GM21423 (cell line): ENCODE measurements at regions not wholly inside any gene's neighbourhood (a gene's known extent, or its start where the extent isn't known, plus 50 kb on each side); places are given as distances from the start of the nearest gene placed in this dataset.

Source experiments
- ATAC-seq: cut with Tn5 transposase; IDR thresholded peaks from one replicate; pipeline ENCODE4 v1.9.1; 2021; ENCODE audit warnings: mild to moderate bottlenecking, moderate library complexity; ENCODE audit not compliant: unreplicated experiment

DNA sequence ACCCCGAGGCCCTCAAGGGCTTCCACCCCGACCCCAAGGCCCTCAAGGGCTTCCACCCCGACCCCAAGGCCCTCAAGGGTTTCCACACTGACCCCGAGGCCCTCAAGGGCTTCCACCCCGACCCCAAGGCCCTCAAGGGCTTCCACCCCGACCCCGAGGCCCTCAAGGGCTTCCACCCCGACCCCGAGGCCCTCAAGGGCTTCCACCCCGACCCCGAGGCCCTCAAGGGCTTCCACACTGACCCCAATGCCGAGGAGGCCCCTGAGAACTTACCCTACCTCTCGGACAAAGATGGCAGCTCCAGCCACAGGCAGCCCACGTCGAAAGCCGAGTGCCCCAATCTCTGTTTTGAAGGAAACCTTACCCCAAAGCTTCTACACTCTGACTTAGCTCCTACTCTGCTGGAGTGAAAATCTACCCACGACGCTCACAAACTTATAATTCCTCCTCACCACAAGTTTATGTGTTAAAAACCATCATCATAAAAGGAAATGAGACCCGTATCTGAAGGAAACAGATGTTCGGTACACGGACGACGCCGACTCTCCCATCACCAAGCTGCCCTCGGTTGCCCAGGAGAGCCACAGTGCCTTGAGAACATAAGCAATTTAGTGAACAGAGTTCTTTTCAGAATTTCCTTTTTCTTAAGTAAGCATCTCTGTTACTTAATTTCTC is 61.2 kb upstream of the RPH3AL start:
- ATAC-seq, result no peak

DNA sequence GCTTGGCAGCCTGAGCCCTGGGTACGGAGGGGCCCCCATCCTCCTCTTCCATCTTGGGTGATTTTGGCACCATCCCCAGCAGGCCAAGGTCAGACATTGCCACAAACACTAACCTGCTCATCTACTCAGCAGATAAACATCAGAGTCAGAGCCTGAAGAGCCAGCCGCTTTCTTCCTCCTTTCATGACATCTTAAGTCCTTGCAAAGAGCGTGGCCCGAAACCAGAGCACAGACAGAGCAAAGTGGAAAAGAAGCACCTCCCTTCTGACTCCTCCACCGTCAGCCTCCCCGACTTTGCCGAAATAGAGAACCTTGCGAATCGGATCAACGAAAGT is 60.4 kb upstream of the RPH3AL start:
- no peak for ATAC-seq

DNA sequence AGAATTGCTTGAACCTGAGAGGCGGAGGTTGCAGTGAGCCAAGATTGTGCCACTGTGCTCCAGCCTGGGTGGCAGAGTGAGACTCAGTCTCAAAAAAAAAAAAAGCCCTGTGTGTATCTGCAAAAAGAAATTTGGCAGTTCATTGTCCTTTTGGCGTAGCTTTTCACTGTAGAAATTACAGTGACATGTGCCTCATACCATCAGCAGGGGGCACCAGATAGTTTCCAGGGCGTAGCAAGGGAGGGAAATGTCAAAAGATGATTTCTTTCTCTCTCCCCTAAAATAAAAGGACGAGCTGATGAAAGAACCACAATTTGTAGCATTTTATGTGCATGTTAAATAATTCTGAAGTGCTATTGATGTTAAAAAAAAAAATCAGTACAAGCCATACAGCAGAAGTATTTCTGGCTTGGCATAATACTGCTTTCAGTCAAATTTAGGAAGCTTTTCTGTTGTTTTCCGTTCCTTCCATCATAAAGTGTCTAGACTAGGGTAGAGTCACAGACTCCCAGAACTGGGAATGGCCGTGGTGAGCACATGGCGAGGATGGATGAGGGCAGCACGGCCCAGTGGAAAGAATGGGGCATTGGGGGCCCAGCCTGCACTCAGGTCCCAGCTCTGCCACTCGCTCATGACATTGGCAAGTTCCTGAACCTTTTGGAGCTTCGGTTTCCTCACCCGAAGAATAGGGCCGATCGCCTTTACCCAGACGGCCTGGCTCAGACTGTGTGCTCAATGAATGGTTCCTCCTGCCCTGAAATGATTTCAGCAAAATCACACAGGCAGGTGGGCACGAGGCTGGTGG is 59.8 kb upstream of the RPH3AL start:
- no peak for ATAC-seq

DNA sequence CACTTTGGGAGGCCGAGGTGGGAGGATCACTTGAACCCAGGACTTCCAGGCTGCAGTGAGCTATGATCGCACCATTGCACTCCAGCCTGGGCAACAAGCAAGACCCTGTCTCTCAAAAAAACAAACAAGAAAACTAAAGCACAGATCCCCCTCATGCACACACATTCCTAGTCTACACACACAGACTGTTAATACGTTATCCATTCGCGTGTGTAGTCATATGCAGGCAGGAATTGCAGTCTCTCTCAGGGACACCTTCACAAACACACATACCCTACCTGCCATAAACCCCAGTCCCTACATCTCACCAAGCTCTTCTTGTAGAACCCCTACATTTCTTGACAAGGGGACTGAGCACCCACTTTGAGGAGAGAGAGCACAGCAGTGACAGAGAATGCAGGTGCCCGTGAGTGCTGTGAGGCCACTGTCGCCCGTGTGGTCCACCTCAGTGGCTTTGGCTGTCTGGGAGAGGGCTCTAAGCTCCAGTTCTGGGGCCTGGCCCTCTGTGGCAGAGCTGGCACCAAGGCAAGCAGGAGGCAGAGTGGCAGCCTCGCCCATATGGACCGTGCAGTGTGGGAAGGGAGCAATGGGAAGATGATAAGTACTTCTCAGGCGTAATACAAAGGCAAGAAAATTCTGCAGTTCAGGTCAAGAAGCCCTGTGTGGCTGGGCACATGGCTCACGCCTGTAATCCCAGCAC is 59.0 kb upstream of the RPH3AL start:
- no peak for ATAC-seq

DNA sequence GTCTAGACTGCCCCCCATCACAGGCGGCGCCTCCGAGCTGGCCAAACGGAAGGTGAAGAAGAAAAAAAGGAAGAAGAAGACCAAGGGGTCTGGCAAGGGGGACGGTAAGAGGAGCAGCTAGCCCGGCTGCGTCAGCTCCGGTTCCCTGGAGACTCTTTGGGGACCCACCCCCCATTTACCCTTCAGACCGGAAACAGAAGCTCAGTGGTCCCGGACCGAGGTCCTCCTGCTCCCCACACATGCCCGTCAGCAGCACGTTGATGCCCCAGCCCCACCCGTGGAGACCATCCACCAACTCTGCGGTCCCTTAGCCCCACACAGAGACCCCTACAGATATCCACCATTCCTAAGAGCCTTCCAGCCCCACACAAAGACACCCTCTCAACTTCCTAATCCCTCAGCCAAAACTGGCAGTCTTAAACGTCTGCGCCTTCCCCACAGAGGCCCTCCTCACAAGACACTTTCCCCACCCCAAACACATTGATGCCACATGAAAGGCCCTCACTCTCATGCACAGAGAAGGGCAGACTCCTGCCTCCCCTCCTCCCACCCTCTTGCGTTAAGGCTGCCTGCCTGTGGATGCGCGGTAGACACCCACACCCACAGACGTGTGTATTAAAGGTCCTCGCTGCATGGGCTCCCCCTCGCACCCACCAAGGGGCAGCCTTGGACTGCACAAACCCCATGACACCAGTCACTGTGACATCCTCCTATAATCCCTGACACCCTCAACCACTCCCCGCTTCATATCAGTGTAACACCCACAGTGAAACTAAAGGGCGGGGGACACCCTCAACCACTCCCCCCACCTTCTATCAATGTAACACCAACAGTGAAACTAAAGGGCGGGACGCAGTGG is 58.2 kb upstream of the RPH3AL start:
- no peak for ATAC-seq

DNA sequence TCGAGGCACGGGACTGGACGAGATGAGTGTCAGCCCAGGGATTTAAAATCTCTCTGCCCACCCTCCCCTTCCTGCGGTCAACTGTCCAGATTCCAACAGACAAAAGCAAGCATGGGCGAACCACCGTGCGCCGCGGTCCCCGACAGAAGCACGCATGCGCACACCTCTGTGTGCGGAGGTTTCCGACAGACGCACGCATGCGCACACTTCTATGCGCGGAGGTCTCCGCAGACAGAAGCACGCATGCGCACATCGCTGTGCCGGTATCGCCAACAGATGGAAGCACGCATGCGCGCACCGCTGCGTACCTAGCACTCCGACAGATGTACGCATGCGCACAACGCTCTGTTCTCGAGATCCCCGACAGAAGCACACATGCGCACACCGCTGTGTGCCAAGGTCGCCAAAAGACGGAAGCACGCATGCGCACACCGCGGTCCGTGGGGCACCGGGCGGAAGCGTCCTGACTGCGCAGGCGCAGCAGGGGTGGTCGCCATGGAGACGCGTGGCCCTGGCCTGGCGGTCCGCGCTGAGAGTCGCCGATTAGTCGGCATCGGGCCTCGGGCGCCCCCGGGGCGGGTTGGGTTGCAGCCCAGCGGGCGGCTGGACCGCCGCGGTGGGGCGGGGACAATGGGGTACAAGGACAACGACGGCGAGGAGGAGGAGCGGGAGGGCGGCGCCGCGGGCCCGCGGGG is 57.4 kb upstream of the RPH3AL start:
- ATAC-seq, result peak; percentile 77

DNA sequence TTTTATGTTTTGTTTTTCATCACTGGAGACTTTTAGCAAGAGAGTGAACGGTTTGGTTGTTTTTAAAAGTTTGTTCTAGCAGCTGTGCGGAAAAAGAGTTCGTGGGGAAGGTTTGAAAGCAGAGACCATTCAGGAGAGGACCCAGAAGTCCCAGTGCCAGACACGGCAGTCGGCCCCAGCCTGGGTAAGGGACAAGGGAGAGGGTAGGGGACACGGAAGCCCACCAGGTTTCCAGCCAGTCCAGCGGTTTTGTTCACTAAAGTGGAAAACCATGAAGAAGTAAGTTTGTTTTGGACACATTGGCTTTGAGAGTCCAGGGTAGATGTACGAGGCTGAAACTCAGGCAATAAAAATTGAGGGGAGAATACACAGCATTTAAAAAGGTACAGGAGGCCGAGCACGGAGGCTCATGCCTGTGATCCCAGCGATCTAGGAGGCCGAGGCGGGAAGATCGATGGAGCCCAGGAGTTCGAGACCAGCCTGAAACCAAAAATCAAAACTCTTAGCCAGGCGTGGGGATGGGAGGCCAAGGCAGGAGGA is 56.8 kb upstream of the RPH3AL start:
- ATAC-seq, result no peak

DNA sequence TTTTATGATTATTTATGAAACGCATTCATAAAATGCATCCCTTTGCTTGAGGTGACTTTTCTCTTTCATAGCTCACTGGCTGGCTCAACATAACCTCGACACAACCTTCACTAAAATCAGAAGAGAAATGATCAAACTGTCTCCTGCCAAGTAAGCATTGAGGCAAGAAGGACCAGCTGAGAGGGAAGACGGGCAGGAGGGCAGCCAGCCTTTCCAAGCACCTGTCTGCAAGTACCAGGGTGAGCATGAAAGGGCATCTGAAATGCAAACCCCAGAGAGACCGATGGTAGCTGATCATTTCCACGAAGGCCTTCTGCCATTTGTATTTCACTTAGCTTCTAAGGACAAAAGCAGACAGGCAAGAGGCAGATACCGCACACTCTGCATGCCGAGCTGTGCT is 52.1 kb upstream of the RPH3AL start:
- no peak for ATAC-seq
